ENCODE measurements at regions not wholly inside any gene's neighbourhood (a gene's known extent, or its start where the extent isn't known, plus 50 kb on each side); places are given as distances from the start of the nearest gene placed in this dataset.
"Not testable (repeated sequence)": the region's sequence is repeated elsewhere in the genome, so short reads cannot be mapped to it uniquely, and the experiment has no call there.

GRCh38 chr5:1576851-1577250 lies 53.1 kb upstream of the LPCAT1 start:
- not testable (repeated sequence) for DNase-seq

- DNase-seq: not testable (repeated sequence)
Observed at GRCh38 chr5:1575991-1576714, 52.4 kb upstream of the LPCAT1 start.

GRCh38 chr5:1575491-1575890 lies 51.7 kb upstream of the LPCAT1 start:
- DNase-seq: not testable (repeated sequence)

GRCh38 chr5:1574023-1574318 lies 50.2 kb upstream of the LPCAT1 start:
- DNase-seq: not testable (repeated sequence)

- not testable (repeated sequence) for DNase-seq
Observed at GRCh38 chr5:1573217-1574022, 49.7 kb upstream of the LPCAT1 start.
